ENCODE measurements at regions not wholly inside any gene's neighbourhood (a gene's known extent, or its start where the extent isn't known, plus 50 kb on each side); places are given as distances from the start of the nearest gene placed in this dataset.
A peak's percentile ranks its signal among the peaks of the same experiment; 100 is the strongest.

DNA sequence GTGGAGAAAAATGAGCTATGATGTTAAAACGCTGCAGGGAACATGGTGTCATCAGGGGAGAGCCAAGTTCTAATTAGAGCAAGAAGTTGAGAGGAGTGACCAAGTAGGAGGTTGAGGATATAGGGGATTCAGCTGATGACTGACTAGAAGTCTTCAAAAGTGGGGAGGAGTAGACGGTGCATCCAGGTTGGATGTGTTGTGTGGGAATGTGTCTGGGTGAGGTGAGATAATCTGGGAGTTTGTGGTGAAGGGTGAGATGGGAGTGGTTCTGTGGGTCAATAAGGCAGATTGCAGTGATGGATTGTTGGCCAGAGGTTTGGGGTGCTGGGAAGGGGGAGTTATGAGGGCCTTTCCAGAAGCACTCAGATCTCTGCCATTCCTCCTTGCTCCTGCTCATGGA lies 72.0 kb upstream of the IRF2BP2 start:
- TF ChIP-seq, protein P1, sequence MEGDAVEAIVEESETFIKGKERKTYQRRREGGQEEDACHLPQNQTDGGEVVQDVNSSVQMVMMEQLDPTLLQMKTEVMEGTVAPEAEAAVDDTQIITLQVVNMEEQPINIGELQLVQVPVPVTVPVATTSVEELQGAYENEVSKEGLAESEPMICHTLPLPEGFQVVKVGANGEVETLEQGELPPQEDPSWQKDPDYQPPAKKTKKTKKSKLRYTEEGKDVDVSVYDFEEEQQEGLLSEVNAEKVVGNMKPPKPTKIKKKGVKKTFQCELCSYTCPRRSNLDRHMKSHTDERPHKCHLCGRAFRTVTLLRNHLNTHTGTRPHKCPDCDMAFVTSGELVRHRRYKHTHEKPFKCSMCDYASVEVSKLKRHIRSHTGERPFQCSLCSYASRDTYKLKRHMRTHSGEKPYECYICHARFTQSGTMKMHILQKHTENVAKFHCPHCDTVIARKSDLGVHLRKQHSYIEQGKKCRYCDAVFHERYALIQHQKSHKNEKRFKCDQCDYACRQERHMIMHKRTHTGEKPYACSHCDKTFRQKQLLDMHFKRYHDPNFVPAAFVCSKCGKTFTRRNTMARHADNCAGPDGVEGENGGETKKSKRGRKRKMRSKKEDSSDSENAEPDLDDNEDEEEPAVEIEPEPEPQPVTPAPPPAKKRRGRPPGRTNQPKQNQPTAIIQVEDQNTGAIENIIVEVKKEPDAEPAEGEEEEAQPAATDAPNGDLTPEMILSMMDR (IDR thresholded peaks at IDR 0.05; ENCODE audit: insufficient read depth, low read depth, low read length): no peak
- Histone ChIP-seq H3K4me3 (ENCODE audit: low read depth, low read length) (no peak overlapping the region), H3K36me3 (ENCODE audit: control insufficient read depth, insufficient read depth, low read length) (no peaks in the 10 kb centered on the region), H3K27me3 (ENCODE audit: control insufficient read depth, insufficient read depth, low read length) (no peaks in the 10 kb centered on the region)
- POLR2A ChIA-PET: no interaction called here
- CTCF ChIA-PET: no interaction called here
- no peak for DNase-seq (ENCODE audit: low read depth)

DNA sequence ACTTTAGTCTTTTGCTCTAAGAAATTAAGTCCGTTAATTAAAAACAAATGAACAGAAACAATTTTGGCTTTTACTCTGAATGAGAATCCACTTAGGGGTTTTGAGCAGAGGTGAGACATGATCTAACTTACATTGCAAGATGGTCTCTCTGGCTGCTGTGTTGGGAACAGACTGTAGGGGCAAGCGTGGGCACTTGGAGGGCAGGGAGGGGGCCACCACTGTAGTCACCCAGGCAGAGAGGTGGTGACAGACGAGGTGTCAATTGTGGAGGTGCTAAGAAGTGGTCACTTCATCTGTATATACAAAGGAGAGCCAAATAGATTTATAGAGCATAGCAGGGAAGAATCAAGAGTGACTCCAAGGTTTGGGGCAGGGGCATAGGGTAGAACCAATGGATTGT lies 71.1 kb upstream of the IRF2BP2 start:
- TF ChIP-seq, protein P1 (IDR thresholded peaks at IDR 0.05; ENCODE audit: insufficient read depth, low read depth, low read length): no peak
- Histone ChIP-seq H3K36me3 (ENCODE audit: control insufficient read depth, insufficient read depth, low read length) (no peaks in the 10 kb centered on the region), H3K27me3 (ENCODE audit: control insufficient read depth, insufficient read depth, low read length) (no peaks in the 10 kb centered on the region), H3K4me3 (ENCODE audit: low read depth, low read length) (no peak overlapping the region)
- ChIA-PET CTCF (no interaction called here), POLR2A (no interaction called here)
- no peak for DNase-seq (ENCODE audit: low read depth)

DNA sequence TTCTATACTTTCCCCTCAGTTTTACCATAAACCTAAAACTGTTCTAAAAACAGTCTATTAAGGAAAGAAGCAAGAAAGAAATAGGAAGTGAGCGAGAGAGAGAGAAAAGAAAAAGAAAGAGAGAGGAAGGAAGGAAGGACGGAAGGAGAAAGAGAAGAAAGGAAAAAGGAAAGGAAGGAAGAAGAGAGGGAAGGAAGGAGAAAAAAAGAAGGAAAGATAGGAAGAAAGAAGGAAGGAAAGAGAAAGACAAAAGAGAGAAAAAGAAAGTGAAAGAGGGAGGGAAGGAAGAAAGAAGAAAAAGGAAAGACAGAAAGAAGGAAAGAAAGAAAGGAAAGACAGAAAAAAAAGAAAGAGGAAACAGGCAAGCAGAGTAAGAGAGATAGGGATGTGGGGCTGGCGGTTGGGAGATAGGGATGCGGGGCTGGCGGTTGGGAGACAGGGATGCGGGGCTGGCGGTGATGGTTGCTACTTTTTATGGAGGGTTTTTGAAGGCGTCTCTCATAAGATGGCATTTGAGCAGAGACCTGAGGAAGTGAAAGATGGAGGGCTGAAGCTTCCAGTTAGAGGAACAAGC lies 70.4 kb upstream of the IRF2BP2 start:
- CTCF ChIA-PET: no interaction called here
- no peak for DNase-seq (ENCODE audit: low read depth)
- Histone ChIP-seq H3K4me3 (ENCODE audit: low read depth, low read length) (no peak overlapping the region), H3K27me3 (ENCODE audit: control insufficient read depth, insufficient read depth, low read length) (no peaks in the 10 kb centered on the region), H3K36me3 (ENCODE audit: control insufficient read depth, insufficient read depth, low read length) (no peaks in the 10 kb centered on the region)
- TF ChIP-seq, protein P1 (IDR thresholded peaks at IDR 0.05; ENCODE audit: insufficient read depth, low read depth, low read length): no peak
- POLR2A ChIA-PET: no interaction called here

DNA sequence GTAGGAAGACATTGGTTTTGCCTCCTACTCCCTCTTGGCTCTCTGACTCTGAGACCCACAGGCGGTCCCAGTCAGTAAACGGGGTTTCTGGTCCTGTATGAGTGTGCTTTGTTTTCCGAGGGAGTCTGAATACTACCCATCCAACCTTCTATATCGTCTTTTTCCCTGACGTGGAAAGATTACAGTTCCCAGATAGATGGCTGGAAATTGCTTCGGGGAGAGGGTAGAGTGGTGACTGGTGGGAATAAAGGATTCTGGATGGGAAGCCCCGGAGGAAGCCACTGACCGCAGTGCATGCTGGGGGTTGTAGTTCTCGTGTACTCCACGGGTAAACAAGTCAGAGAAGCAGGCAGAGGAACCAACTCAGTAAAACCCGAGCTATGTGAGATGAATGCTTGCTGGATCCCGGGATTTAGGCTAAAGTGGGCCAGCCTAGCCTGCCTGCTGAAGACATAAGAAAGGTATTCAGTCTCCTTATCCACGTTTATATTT lies 66.2 kb upstream of the IRF2BP2 start:
- no peaks in the 10 kb centered on the region for H3K27me3 ChIP-seq (ENCODE audit: control insufficient read depth, insufficient read depth, low read length)
- POLR2A ChIA-PET: no interaction called here
- peak overlapping the region; percentile 18; the same call in 1 of the 2 replicates for H3K4me3 ChIP-seq (ENCODE audit: low read depth, low read length)
- TF ChIP-seq, protein P1 (IDR thresholded peaks at IDR 0.05; ENCODE audit: insufficient read depth, low read depth, low read length): no peak
- no peaks in the 10 kb centered on the region for H3K36me3 ChIP-seq (ENCODE audit: control insufficient read depth, insufficient read depth, low read length)
- CTCF ChIA-PET: no interaction called here
- no peak for DNase-seq (ENCODE audit: low read depth)

DNA sequence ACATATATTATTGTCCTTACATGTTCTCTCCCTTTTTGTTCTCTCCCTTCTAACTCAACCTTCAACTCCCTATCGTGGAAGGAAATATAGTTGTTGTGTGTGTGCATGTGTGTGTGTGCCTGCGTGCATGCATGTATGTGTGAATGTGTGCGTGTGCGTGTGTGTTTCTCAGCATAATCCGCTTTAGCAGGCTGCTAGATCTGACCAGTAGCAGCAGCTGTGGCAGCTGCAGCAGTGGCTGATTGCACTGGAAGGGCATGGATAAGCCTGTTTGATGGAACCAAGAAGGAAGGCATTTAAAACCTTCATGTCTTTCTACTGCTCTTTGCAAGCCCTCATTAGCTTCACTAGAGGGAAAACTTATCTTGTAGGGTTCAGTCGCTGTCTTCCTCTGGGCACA lies 65.6 kb upstream of the IRF2BP2 start:
- ChIA-PET POLR2A (no interaction called here), CTCF (no interaction called here)
- TF ChIP-seq, protein P1 (IDR thresholded peaks at IDR 0.05; ENCODE audit: insufficient read depth, low read depth, low read length): no peak
- no peaks in the 10 kb centered on the region for H3K36me3 ChIP-seq (ENCODE audit: control insufficient read depth, insufficient read depth, low read length)
- no peaks in the 10 kb centered on the region for H3K27me3 ChIP-seq (ENCODE audit: control insufficient read depth, insufficient read depth, low read length)
- DNase-seq (ENCODE audit: low read depth): no peak
- H3K4me3 ChIP-seq (ENCODE audit: low read depth, low read length): no peak overlapping the region

All from BJ (cell line).